ENCODE measurements at regions not wholly inside any gene's neighbourhood (a gene's known extent, or its start where the extent isn't known, plus 50 kb on each side); places are given as distances from the start of the nearest gene placed in this dataset.

DNA sequence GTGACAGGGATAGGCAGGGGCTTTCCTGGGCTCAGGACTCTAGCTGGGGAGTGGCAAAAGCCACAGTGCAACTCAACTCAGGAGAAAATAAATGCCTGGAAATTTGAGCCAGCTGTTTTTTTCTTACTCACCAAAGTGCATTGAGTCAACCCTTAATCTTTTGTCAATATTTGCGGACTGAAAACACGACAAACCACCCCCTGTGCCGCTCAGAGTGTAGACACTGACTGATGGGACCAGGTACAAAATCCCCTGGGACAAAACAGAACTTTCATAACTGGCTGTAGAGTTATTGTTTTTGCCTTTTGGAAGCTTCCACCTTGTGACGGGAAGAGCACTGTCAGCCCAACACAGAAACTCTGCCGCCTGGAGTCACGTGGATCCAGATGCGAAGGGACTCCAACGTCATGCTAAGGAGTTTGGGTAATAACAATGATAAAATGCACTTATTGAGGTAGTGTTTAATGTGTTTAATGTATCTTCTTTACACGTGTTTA is 164.6 kb downstream of the PLPP3 start:
- CTCF ChIA-PET: interaction anchor here (1.2 kb wide), 1 partner anchor 28 kb away, joined by 4 read pairs; no protein-coding TSS in a partner anchor
- Histone ChIP-seq H2AFZ (ENCODE audit: low read length) (peak overlapping the region; percentile 14; the same call in 1 of the 2 replicates), H3K9ac (ENCODE audit: low read length) (0 out of 2 replicates have a peak overlapping the region, but pooled peaks have one; percentile 3), H3K9me2 (replicated peaks; ENCODE audit: low read length) (no peaks in the 10 kb centered on the region), H3K4me3 (ENCODE audit: low read length) (peak overlapping the region; percentile 7; the same call in 1 of the 2 replicates), H3K9me3 (ENCODE audit: low read length) (no peaks in the 10 kb centered on the region), H3K4me1 (ENCODE audit: insufficient read depth, low read length) (peaks cover 34% of the 10 kb centered on the region), H3K4me2 (ENCODE audit: low read length) (peak overlapping the region; percentile 50), H4K20me1 (ENCODE audit: low read length) (no peaks in the 10 kb centered on the region), H3K27me3 (ENCODE audit: low read length) (no peaks in the 10 kb centered on the region), H3K79me2 (ENCODE audit: low read length) (no peaks in the 10 kb centered on the region), H3K36me3 (ENCODE audit: low read depth, low read length) (no peaks in the 10 kb centered on the region), H3K27ac (ENCODE audit: low read length) (peak overlapping the region; percentile 68), H3F3A (ENCODE audit: low read length, unreplicated experiment) (no peaks in the 10 kb centered on the region)
- no TSS peak for BruUV-seq (replicated peaks)
- POLR2A ChIA-PET (ENCODE audit: unreplicated experiment): interaction anchor here (0.6 to 0.7 kb wide), 2 partner anchors 10 to 162 kb away, joined by 4 to 8 read pairs; no protein-coding TSS in a partner anchor
- DNase-seq (peak; percentile 95), ATAC-seq (peak; percentile 96)
- TF ChIP-seq, protein P1, sequence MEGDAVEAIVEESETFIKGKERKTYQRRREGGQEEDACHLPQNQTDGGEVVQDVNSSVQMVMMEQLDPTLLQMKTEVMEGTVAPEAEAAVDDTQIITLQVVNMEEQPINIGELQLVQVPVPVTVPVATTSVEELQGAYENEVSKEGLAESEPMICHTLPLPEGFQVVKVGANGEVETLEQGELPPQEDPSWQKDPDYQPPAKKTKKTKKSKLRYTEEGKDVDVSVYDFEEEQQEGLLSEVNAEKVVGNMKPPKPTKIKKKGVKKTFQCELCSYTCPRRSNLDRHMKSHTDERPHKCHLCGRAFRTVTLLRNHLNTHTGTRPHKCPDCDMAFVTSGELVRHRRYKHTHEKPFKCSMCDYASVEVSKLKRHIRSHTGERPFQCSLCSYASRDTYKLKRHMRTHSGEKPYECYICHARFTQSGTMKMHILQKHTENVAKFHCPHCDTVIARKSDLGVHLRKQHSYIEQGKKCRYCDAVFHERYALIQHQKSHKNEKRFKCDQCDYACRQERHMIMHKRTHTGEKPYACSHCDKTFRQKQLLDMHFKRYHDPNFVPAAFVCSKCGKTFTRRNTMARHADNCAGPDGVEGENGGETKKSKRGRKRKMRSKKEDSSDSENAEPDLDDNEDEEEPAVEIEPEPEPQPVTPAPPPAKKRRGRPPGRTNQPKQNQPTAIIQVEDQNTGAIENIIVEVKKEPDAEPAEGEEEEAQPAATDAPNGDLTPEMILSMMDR (conservative IDR thresholded peaks at IDR 0.05; ENCODE audit: low read depth, low read length): no peak
- TF ChIP-seq EZH2phosphoT487 (IDR thresholded peaks at IDR 0.05; ENCODE audit: borderline replicate concordance, low read length) (no peak), EZH2 (IDR thresholded peaks at IDR 0.05; ENCODE audit: low read length, unreplicated experiment) (no peak)
- intact Hi-C loops (cut with micrococcal nuclease): loop anchor here (1.0 to 2.0 kb wide), 3 partner anchors 27 to 164 kb away; partner anchors contain the start of gene PLPP3

DNA sequence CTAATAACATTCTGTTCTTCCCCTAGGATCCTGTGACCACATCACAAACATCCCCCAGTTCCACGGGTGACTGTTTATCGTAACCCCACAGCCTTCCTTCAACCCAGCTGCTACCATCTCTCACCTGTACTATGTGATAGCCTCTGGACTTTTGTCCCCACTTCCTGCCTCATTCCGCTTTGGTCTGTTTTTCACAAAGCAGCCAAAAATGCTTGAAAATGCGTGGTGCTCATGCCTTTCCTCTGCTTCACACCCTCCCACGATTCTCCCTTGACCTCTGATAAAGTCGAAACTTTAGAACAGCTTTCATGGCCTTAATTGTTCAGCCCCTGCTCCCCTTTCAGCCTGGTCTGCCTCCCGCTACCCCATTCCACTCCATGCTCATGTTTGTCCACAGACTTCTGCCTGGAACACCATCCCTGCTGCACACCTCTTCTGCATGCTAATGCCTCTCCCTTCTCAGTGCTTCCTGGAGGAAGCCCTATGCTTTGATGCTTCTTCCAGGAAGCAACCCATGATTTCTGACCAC is 165.6 kb downstream of the PLPP3 start:
- no peaks in the 10 kb centered on the region for H3F3A ChIP-seq (ENCODE audit: low read length, unreplicated experiment)
- no peaks in the 10 kb centered on the region for H3K27me3 ChIP-seq (ENCODE audit: low read length)
- BruUV-seq (replicated peaks): no TSS peak
- no peak overlapping the region for H3K27ac ChIP-seq (ENCODE audit: low read length)
- peaks cover 39% of the 10 kb centered on the region for H3K4me1 ChIP-seq (ENCODE audit: insufficient read depth, low read length)
- H2AFZ ChIP-seq (ENCODE audit: low read length): no peak overlapping the region
- TF ChIP-seq EZH2 (IDR thresholded peaks at IDR 0.05; ENCODE audit: low read length, unreplicated experiment): no peak
- TF ChIP-seq, protein P1 (conservative IDR thresholded peaks at IDR 0.05; ENCODE audit: low read depth, low read length): no peak
- no peak for TF ChIP-seq EZH2phosphoT487 (IDR thresholded peaks at IDR 0.05; ENCODE audit: borderline replicate concordance, low read length)
- H3K9ac ChIP-seq (ENCODE audit: low read length): no peak overlapping the region
- H4K20me1 ChIP-seq (ENCODE audit: low read length): no peaks in the 10 kb centered on the region
- ATAC-seq (no peak), DNase-seq (no peak)
- no peak overlapping the region for H3K4me3 ChIP-seq (ENCODE audit: low read length)
- ChIA-PET POLR2A (ENCODE audit: unreplicated experiment) (no interaction called here), CTCF (interaction anchor here (1.2 kb wide), 1 partner anchor 27 kb away, joined by 4 read pairs; no protein-coding TSS in a partner anchor)
- intact Hi-C loops (cut with micrococcal nuclease): loop anchor here (1.0 to 2.0 kb wide), 3 partner anchors 26 to 165 kb away; partner anchors contain the start of gene PLPP3
- H3K79me2 ChIP-seq (ENCODE audit: low read length): no peaks in the 10 kb centered on the region
- no peaks in the 10 kb centered on the region for H3K9me2 ChIP-seq (replicated peaks; ENCODE audit: low read length)
- no peaks in the 10 kb centered on the region for H3K36me3 ChIP-seq (ENCODE audit: low read depth, low read length)
- H3K9me3 ChIP-seq (ENCODE audit: low read length): no peaks in the 10 kb centered on the region
- H3K4me2 ChIP-seq (ENCODE audit: low read length): no peak overlapping the region
